T-helper 2 cell (primary cell): ENCODE measurements at regions not wholly inside any gene's neighbourhood (a gene's known extent, or its start where the extent isn't known, plus 50 kb on each side); places are given as distances from the start of the nearest gene placed in this dataset.

Source experiments
- DNase-seq, 5 experiments: peaks; one replicate each; pipeline versions ENCODE4 v3.0.0 to v3.0.0-alpha.2; 2012 to 2022

GRCh38 chr2:155766342-155767115, 566.0 kb downstream of the NR4A2 start:
- no peak for DNase-seq

- no peak for DNase-seq
These were observed 577.0 kb downstream of the NR4A2 start for GRCh38 chr2:155755481-155755880.

- no peak for DNase-seq
These were observed 584.4 kb downstream of the NR4A2 start for GRCh38 chr2:155748131-155748530.

GRCh38 chr2:155747531-155747930, 585.0 kb downstream of the NR4A2 start:
- no peak for DNase-seq

GRCh38 chr2:155733091-155733853, 599.2 kb downstream of the NR4A2 start:
- DNase-seq = no peak

- DNase-seq = no peak
These were observed 601.7 kb downstream of the NR4A2 start for GRCh38 chr2:155730804-155731203.

GRCh38 chr2:155727187-155727895, 605.2 kb downstream of the NR4A2 start:
- DNase-seq = no peak

GRCh38 chr2:155722290-155722689, 610.2 kb downstream of the NR4A2 start:
- no peak for DNase-seq

- no peak for DNase-seq
These were observed 616.8 kb downstream of the NR4A2 start for GRCh38 chr2:155715705-155716104.

- DNase-seq = no peak
These were observed 617.5 kb downstream of the NR4A2 start for GRCh38 chr2:155714983-155715382.

GRCh38 chr2:155708071-155708470, 624.5 kb downstream of the NR4A2 start:
- DNase-seq = no peak

- DNase-seq = no peak
These were observed 628.6 kb downstream of the NR4A2 start for GRCh38 chr2:155703917-155704316.

GRCh38 chr2:155703048-155703447, 629.5 kb downstream of the NR4A2 start:
- DNase-seq = no peak

- DNase-seq = no peak
These were observed 630.8 kb downstream of the NR4A2 start for GRCh38 chr2:155701721-155702120.

- DNase-seq = no peak
These were observed 636.0 kb downstream of the NR4A2 start for GRCh38 chr2:155696571-155696970.

GRCh38 chr2:155695505-155695904, 637.0 kb downstream of the NR4A2 start:
- DNase-seq = no peak

GRCh38 chr2:155692856-155693255, 639.7 kb downstream of the NR4A2 start:
- no peak for DNase-seq

- no peak for DNase-seq
These were observed 640.4 kb downstream of the NR4A2 start for GRCh38 chr2:155692106-155692505.

- no peak for DNase-seq
These were observed 641.7 kb downstream of the NR4A2 start for GRCh38 chr2:155690785-155691184.

- DNase-seq = no peak
These were observed 642.7 kb downstream of the NR4A2 start for GRCh38 chr2:155689791-155690190.

- no peak for DNase-seq
These were observed 645.3 kb downstream of the NR4A2 start for GRCh38 chr2:155687181-155687580.

- no peak for DNase-seq
These were observed 652.9 kb downstream of the NR4A2 start for GRCh38 chr2:155679647-155680046.

GRCh38 chr2:155675920-155676319, 656.6 kb downstream of the NR4A2 start:
- DNase-seq = no peak

GRCh38 chr2:155665704-155666103, 666.8 kb downstream of the NR4A2 start:
- no peak for DNase-seq
